ENCODE measurements at regions not wholly inside any gene's neighbourhood (a gene's known extent, or its start where the extent isn't known, plus 50 kb on each side); places are given as distances from the start of the nearest gene placed in this dataset.
A peak's percentile ranks its signal among the peaks of the same experiment; 100 is the strongest.

GRCh38 chr3:103437883-103438282 is 1003.1 kb downstream of the ZPLD1 start:
- H3K36me3 ChIP-seq (ENCODE audit: control insufficient read depth in 2 of 2, insufficient read depth in 2 of 2, low read length in 1 of 2): no peaks in the 10 kb centered on the region
- DNase-seq (ENCODE audit: low read depth, low spot score) (no peak), FAIRE-seq (no peak), ATAC-seq (no peak)
- in situ Hi-C loops (cut with MboI) (no loop called here), intact Hi-C loops (cut with micrococcal nuclease; ENCODE audit: unreplicated experiment) (no loop called here)
- 56% methylated on average over 3 of the region's 4 CpGs for WGBS (ENCODE audit: insufficient coverage, insufficient replicate concordance, low lambda C conversion rate, missing lambda C conversion rate)
- H2AFZ ChIP-seq (ENCODE audit: control insufficient read depth, low read depth, low read length): no peak overlapping the region
- CTCF ChIA-PET: no interaction called here
- H3K4me1 ChIP-seq (ENCODE audit: control insufficient read depth, insufficient read depth, low read length): no peaks in the 10 kb centered on the region
- no peaks in the 10 kb centered on the region for H4K20me1 ChIP-seq (ENCODE audit: control insufficient read depth, insufficient read depth)
- no peaks in the 10 kb centered on the region for H3K27me3 ChIP-seq (replicated peaks in 1 of 2; ENCODE audit: control insufficient read depth in 2 of 2, insufficient read depth in 2 of 2, low read length in 1 of 2)
- RAD21 ChIA-PET (ENCODE audit: unreplicated experiment): no interaction called here
- BruUV-seq (replicated peaks): no TSS peak
- POLR2A ChIA-PET: no interaction called here
- no peaks in the 10 kb centered on the region for H3K79me2 ChIP-seq (ENCODE audit: control insufficient read depth, insufficient read depth, low read length)
- H3K4me3 ChIP-seq: no peak overlapping the region
- no peak overlapping the region for H3K27ac ChIP-seq (ENCODE audit: control insufficient read depth, insufficient read depth)
- H3K4me2 ChIP-seq (ENCODE audit: control insufficient read depth, insufficient read depth): no peak overlapping the region
- no peaks in the 10 kb centered on the region; the same call in 2 of the 3 replicates for H3K9me3 ChIP-seq (replicated peaks; ENCODE audit: control insufficient read depth, insufficient read depth, low read length)
- no peak overlapping the region for H3K9ac ChIP-seq (ENCODE audit: control insufficient read depth, insufficient read depth, low read length)
- no peak for TF ChIP-seq ETV6 (conservative IDR thresholded peaks at IDR 0.05 in 1 of 2, IDR thresholded peaks at IDR 0.05 in 1 of 2; ENCODE audit: borderline replicate concordance in 1 of 2, low read depth in 1 of 2)
- no peak for TF ChIP-seq CBX3 (IDR thresholded peaks at IDR 0.05; ENCODE audit: borderline replicate concordance, low read depth)
- TF ChIP-seq KAT2A (conservative IDR thresholded peaks at IDR 0.05; ENCODE audit: control insufficient read depth, low read depth, low read length): no peak
- no peak for TF ChIP-seq EP300 (IDR thresholded peaks at IDR 0.05; ENCODE audit: borderline replicate concordance in 1 of 2, control insufficient read depth in 1 of 2, low read depth in 2 of 2, low read length in 2 of 2)
- SMC1A ChIA-PET (ENCODE audit: uncharacterized antibody, unreplicated experiment): interaction anchor here (1.5 kb wide), 1 partner anchor 15 kb away, joined by 3 read pairs; no protein-coding TSS in a partner anchor

DNA sequence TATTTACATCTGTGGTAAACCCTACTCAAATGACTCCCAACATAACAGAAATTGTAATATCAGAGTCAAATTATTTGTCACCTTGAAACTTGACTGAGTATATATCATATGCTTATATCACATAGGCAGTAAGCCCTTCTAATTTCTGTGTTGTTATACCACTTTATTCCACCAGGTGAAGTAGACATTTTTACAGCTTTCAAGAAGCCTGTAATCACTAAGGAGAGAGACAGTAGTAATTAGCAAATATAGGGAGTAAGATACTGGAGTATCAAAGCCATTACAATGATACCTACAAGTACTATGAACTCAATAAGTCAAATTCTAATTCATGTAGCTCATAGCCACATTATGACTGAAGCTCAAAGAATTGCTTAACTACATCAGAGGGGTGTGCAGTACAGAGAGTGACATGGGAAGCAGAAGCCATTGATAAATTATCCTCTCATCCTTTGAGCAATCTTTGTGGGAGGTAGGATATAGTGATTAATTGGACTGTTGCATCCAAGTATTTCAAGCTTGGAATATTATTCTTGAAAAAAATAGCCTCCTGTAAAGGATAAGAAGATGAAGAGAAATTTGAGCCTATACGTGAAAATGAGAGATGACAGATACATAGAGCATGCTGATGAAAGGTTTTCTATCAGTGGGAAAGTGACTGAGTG is 1005.9 kb downstream of the ZPLD1 start:
- no TSS peak for BruUV-seq (replicated peaks)
- no peaks in the 10 kb centered on the region for H3K27me3 ChIP-seq (replicated peaks in 1 of 2; ENCODE audit: control insufficient read depth in 2 of 2, insufficient read depth in 2 of 2, low read length in 1 of 2)
- H3K4me2 ChIP-seq (ENCODE audit: control insufficient read depth, insufficient read depth): no peak overlapping the region
- ChIA-PET POLR2A (no interaction called here), CTCF (no interaction called here), RAD21 (ENCODE audit: unreplicated experiment) (no interaction called here), SMC1A (ENCODE audit: uncharacterized antibody, unreplicated experiment) (no interaction called here)
- H3K4me1 ChIP-seq (ENCODE audit: control insufficient read depth, insufficient read depth, low read length): no peaks in the 10 kb centered on the region
- H3K9me3 ChIP-seq (replicated peaks; ENCODE audit: control insufficient read depth, insufficient read depth, low read length): no peaks in the 10 kb centered on the region; the same call in 2 of the 3 replicates
- no peaks in the 10 kb centered on the region for H4K20me1 ChIP-seq (ENCODE audit: control insufficient read depth, insufficient read depth)
- H3K4me3 ChIP-seq: no peak overlapping the region
- no peaks in the 10 kb centered on the region for H3K36me3 ChIP-seq (ENCODE audit: control insufficient read depth in 2 of 2, insufficient read depth in 2 of 2, low read length in 1 of 2)
- FAIRE-seq (no peak), DNase-seq (ENCODE audit: low read depth, low spot score) (no peak), ATAC-seq (peak; percentile 84)
- intact Hi-C loops (cut with micrococcal nuclease; ENCODE audit: unreplicated experiment) (no loop called here), in situ Hi-C loops (cut with MboI) (no loop called here)
- 81% methylated on average over 1 of the region's 1 CpG for WGBS (ENCODE audit: insufficient coverage, insufficient replicate concordance, low lambda C conversion rate, missing lambda C conversion rate)
- H2AFZ ChIP-seq (ENCODE audit: control insufficient read depth, low read depth, low read length): no peak overlapping the region
- H3K9ac ChIP-seq (ENCODE audit: control insufficient read depth, insufficient read depth, low read length): no peak overlapping the region
- H3K27ac ChIP-seq (ENCODE audit: control insufficient read depth, insufficient read depth): no peak overlapping the region
- no peaks in the 10 kb centered on the region for H3K79me2 ChIP-seq (ENCODE audit: control insufficient read depth, insufficient read depth, low read length)
- TF ChIP-seq CTCF (IDR thresholded peaks at IDR 0.05 in 2 of 3, conservative IDR thresholded peaks at IDR 0.05 in 1 of 3; ENCODE audit: control insufficient read depth in 2 of 3, extremely low read depth in 1 of 3, insufficient read depth in 1 of 3, low read depth in 3 of 3, low read length in 3 of 3) (peak in 2 of 3 experiments; percentile 27 to 31; a peak in 3 of 6 replicates), MYB (IDR thresholded peaks at IDR 0.05; ENCODE audit: borderline replicate concordance, low read depth, low read length) (no peak), CREB1 (IDR thresholded peaks at IDR 0.05; ENCODE audit: low read depth) (no peak), ZNF384 (IDR thresholded peaks at IDR 0.05; ENCODE audit: borderline replicate concordance, low read depth, low read length) (no peak), ZNF622 (IDR thresholded peaks at IDR 0.05) (no peak), WRNIP1 (IDR thresholded peaks at IDR 0.05; ENCODE audit: borderline replicate concordance, low read depth, low read length) (no peak), KAT2A (conservative IDR thresholded peaks at IDR 0.05; ENCODE audit: control insufficient read depth, low read depth, low read length) (no peak), SMC3 (IDR thresholded peaks at IDR 0.05; ENCODE audit: borderline replicate concordance, low read length) (peak; percentile 17; the same call in 1 of the 2 replicates)
- TF ChIP-seq, protein P1, sequence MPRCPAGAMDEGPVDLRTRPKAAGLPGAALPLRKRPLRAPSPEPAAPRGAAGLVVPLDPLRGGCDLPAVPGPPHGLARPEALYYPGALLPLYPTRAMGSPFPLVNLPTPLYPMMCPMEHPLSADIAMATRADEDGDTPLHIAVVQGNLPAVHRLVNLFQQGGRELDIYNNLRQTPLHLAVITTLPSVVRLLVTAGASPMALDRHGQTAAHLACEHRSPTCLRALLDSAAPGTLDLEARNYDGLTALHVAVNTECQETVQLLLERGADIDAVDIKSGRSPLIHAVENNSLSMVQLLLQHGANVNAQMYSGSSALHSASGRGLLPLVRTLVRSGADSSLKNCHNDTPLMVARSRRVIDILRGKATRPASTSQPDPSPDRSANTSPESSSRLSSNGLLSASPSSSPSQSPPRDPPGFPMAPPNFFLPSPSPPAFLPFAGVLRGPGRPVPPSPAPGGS (IDR thresholded peaks at IDR 0.05; ENCODE audit: borderline replicate concordance, insufficient read depth, low read depth, low read length, poor library complexity, severe bottlenecking): no peak
